ENCODE measurements at regions not wholly inside any gene's neighbourhood (a gene's known extent, or its start where the extent isn't known, plus 50 kb on each side); places are given as distances from the start of the nearest gene placed in this dataset.

DNA sequence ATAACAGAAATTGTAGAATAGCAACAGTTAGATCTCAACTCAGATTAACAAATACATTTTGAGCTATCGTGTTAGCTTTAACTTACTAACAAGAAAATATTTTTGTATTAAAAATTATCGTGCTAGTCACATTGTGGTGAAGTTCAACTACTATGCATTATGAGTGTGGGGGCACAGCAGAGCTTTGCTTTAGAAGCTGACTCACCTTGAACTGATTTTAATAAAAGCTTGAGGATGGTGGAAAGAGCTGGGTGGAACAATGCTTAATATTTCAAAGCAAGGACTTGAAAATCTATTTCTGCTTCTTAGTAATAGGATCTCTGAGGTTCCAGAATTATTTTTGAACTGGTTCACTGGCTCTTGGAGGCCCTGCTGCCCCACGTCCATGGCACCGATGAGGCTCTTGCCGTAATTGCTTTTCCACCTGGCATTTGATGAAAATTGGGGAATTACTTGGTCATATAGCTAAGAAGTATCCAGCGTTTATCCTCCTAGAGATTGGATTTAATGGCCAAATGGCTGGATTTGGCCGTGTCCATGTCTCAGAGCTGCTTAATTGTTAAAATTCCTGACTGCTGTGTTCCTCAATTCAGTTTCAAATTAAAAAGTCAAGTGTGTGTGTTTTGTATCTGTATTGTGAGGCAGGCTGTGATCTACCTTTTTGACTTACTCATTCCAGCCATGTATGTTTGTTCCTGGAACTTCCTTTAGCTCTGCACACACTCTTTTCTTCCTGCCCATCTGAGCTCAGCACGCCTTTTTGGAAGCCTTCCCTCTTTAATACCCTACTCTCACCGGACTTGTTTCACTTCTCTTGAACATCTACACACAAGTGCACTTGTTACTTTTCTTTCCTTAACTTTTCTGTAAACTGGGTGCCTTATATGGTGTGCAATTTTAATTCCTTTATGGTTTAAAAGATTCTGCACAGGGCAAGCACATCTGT lies 66.6 kb upstream of the LIMCH1 start:
- Mint-ChIP-seq H3K9me3 (no peaks in the 10 kb centered on the region), H3K27me3 (no peaks in the 10 kb centered on the region), H3K4me1 (no peaks in the 10 kb centered on the region), H3K27ac (no peak overlapping the region), H3K4me3 (no peak overlapping the region), H3K36me3 (ENCODE audit: low read depth) (no peaks in the 10 kb centered on the region)
- DNase-seq, result no peak
- POLR2A ChIA-PET, result no interaction called here
- CTCF ChIA-PET, result interaction anchor here (0.6 kb wide), 1 partner anchor 7 kb away, joined by 4 read pairs; no protein-coding TSS in a partner anchor

DNA sequence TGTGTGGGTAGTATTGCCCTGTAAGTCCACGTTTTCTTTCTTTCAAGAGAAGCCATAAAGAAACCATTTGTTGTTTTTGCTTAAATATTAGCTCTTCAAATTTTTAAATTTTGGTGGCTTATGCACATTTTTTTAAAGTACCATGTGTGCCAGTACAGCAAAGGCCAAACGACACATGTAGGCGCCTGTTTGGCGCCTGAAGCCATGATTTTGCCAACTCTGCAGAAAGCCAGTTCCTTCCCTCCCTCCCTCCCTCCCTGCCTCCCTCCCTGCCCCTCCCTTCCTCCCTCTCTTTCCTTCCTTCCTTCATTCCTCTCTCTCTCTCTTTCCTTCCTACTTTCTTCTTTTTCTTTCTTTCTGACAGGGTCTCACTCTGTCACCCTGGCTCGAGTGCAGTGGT lies 65.9 kb upstream of the LIMCH1 start:
- no peak for DNase-seq
- Mint-ChIP-seq H3K27me3 (no peaks in the 10 kb centered on the region), H3K9me3 (no peaks in the 10 kb centered on the region), H3K4me3 (no peak overlapping the region), H3K4me1 (no peaks in the 10 kb centered on the region), H3K36me3 (ENCODE audit: low read depth) (no peaks in the 10 kb centered on the region), H3K27ac (no peak overlapping the region)
- ChIA-PET CTCF (interaction anchor here (0.6 kb wide), 1 partner anchor 8 kb away, joined by 4 read pairs; no protein-coding TSS in a partner anchor), POLR2A (no interaction called here)

- no peaks in the 10 kb centered on the region for H3K9me3 Mint-ChIP-seq
- DNase-seq, result no peak
- no peak overlapping the region for H3K4me3 Mint-ChIP-seq
- POLR2A ChIA-PET, result no interaction called here
- no peaks in the 10 kb centered on the region for H3K27me3 Mint-ChIP-seq
- CTCF ChIA-PET, result no interaction called here
- no peaks in the 10 kb centered on the region for H3K4me1 Mint-ChIP-seq
- H3K27ac Mint-ChIP-seq, result no peak overlapping the region
- H3K36me3 Mint-ChIP-seq (ENCODE audit: low read depth), result no peaks in the 10 kb centered on the region
These were observed 64.8 kb upstream of the LIMCH1 start for GRCh38 chr4:41473176-41473575.

GRCh38 chr4:41475402-41475801 lies 62.6 kb upstream of the LIMCH1 start:
- H3K36me3 Mint-ChIP-seq (ENCODE audit: low read depth), result no peaks in the 10 kb centered on the region
- CTCF ChIA-PET, result no interaction called here
- H3K9me3 Mint-ChIP-seq, result no peaks in the 10 kb centered on the region
- DNase-seq, result no peak
- H3K27ac Mint-ChIP-seq, result no peak overlapping the region
- POLR2A ChIA-PET, result no interaction called here
- no peaks in the 10 kb centered on the region for H3K4me1 Mint-ChIP-seq
- H3K27me3 Mint-ChIP-seq, result no peaks in the 10 kb centered on the region
- H3K4me3 Mint-ChIP-seq, result no peak overlapping the region

GRCh38 chr4:41476310-41476885 lies 61.6 kb upstream of the LIMCH1 start:
- ChIA-PET POLR2A (no interaction called here), CTCF (no interaction called here)
- Mint-ChIP-seq H3K27ac (no peak overlapping the region), H3K27me3 (no peaks in the 10 kb centered on the region), H3K4me3 (no peak overlapping the region), H3K4me1 (no peaks in the 10 kb centered on the region), H3K36me3 (ENCODE audit: low read depth) (no peaks in the 10 kb centered on the region), H3K9me3 (no peaks in the 10 kb centered on the region)
- no peak for DNase-seq

DNA sequence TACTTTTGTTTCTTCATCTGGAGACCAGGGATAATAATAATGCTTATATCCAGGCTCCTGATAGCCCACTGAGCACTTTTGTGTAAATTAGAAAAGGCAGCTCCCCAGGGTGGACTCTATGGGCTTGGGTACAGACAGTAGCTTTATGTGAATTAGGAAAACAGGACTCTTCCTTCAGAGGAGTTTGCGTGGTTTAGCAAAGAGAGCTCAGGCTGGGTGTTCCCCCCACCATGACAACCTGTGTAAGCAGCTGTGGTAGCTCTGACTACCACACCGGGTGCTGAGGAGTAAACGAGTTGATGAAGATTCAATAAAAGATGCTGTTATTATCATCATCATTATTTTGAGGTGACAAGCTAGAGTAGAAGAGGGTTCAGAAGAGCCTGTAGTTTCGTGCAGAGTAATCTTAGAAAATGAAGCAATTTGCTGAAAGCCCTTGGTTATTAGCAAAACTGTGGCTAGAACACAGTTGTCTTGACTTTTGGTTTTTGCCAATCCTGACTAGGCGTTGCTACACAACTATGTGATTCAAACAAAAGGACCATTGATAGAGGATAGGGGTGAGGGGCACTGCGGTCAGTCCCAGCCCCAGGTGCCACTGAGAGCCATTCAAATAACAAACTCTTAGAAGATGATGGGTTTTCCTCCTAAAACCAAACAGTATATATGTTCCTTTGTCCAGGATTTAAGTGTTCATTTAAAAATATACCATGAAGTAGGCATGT lies 60.6 kb upstream of the LIMCH1 start:
- Mint-ChIP-seq H3K27me3 (no peaks in the 10 kb centered on the region), H3K4me1 (no peaks in the 10 kb centered on the region), H3K4me3 (no peak overlapping the region), H3K36me3 (ENCODE audit: low read depth) (no peaks in the 10 kb centered on the region), H3K9me3 (no peaks in the 10 kb centered on the region), H3K27ac (no peak overlapping the region)
- ChIA-PET CTCF (no interaction called here), POLR2A (no interaction called here)
- no peak for DNase-seq

GRCh38 chr4:41478518-41478917 lies 59.4 kb upstream of the LIMCH1 start:
- no peak overlapping the region for H3K27ac Mint-ChIP-seq
- no peaks in the 10 kb centered on the region for H3K27me3 Mint-ChIP-seq
- no peaks in the 10 kb centered on the region for H3K4me1 Mint-ChIP-seq
- no peaks in the 10 kb centered on the region for H3K36me3 Mint-ChIP-seq (ENCODE audit: low read depth)
- CTCF ChIA-PET, result no interaction called here
- no peak overlapping the region for H3K4me3 Mint-ChIP-seq
- DNase-seq, result no peak
- no peaks in the 10 kb centered on the region for H3K9me3 Mint-ChIP-seq
- POLR2A ChIA-PET, result no interaction called here

- DNase-seq, result no peak
- H3K27me3 Mint-ChIP-seq, result no peaks in the 10 kb centered on the region
- ChIA-PET CTCF (no interaction called here), POLR2A (no interaction called here)
- H3K36me3 Mint-ChIP-seq (ENCODE audit: low read depth), result no peaks in the 10 kb centered on the region
- no peaks in the 10 kb centered on the region for H3K9me3 Mint-ChIP-seq
- H3K4me1 Mint-ChIP-seq, result no peaks in the 10 kb centered on the region
- H3K4me3 Mint-ChIP-seq, result no peak overlapping the region
- H3K27ac Mint-ChIP-seq, result no peak overlapping the region
These were observed 57.1 kb upstream of the LIMCH1 start for GRCh38 chr4:41480896-41481311.

GRCh38 chr4:41483771-41484170 lies 54.2 kb upstream of the LIMCH1 start:
- H3K36me3 Mint-ChIP-seq (ENCODE audit: low read depth), result no peaks in the 10 kb centered on the region
- ChIA-PET POLR2A (no interaction called here), CTCF (no interaction called here)
- no peaks in the 10 kb centered on the region for H3K9me3 Mint-ChIP-seq
- no peak for DNase-seq
- no peak overlapping the region for H3K27ac Mint-ChIP-seq
- no peaks in the 10 kb centered on the region for H3K4me1 Mint-ChIP-seq
- H3K4me3 Mint-ChIP-seq, result no peak overlapping the region
- no peaks in the 10 kb centered on the region for H3K27me3 Mint-ChIP-seq

DNA sequence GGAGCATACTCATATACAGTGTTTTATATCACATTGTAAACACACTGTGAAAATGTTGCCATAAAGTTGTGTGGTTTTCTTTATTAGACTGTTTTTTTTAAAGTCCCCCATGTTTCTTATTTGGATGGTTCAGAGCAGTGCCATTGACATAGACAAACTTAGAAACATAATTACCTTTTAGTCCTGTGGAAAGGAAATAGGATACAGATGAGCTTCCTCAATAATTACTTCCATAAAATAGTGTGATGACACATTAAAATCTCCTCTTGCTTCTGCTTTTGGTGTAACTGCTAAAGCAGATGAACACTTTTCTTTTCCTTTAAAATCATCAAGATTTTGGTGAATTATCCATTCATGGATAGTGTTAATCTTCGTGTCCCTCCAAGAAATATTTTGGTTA lies 52.9 kb upstream of the LIMCH1 start:
- no peaks in the 10 kb centered on the region for H3K27me3 Mint-ChIP-seq
- H3K4me1 Mint-ChIP-seq, result no peaks in the 10 kb centered on the region
- POLR2A ChIA-PET, result no interaction called here
- H3K4me3 Mint-ChIP-seq, result no peak overlapping the region
- no peak overlapping the region for H3K27ac Mint-ChIP-seq
- no peak for DNase-seq
- no peaks in the 10 kb centered on the region for H3K9me3 Mint-ChIP-seq
- H3K36me3 Mint-ChIP-seq (ENCODE audit: low read depth), result no peaks in the 10 kb centered on the region
- CTCF ChIA-PET, result no interaction called here

DNA sequence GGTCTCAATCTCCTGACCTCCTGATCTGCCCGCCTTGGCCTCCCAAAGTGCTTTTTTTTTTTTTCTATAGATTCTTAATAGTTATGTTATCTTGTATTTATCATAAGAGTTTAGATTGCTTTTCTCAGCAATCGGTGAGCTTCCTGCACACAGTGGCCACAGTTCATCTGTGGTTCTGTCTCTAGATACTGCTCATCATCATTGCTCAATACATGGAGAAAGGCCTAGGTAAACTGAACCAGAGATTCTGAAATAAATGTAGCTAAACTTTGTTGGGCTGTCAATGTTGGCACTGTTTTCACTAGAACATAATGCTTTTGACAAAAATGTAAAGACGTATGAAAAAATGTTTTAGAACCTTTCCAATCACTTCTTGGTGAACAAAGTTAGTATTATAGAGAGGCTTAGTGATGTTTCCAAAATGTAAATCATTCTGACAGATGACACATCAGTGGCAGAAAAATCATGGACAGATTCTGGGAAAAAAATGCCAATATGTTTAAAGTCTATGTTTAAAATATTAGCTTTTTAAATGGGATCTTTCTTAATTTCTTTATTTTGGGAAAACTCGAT lies 50.0 kb upstream of the LIMCH1 start:
- no peaks in the 10 kb centered on the region for H3K9me3 Mint-ChIP-seq
- no peaks in the 10 kb centered on the region for H3K36me3 Mint-ChIP-seq (ENCODE audit: low read depth)
- POLR2A ChIA-PET, result no interaction called here
- H3K4me3 Mint-ChIP-seq, result no peak overlapping the region
- DNase-seq, result no peak
- H3K27ac Mint-ChIP-seq, result no peak overlapping the region
- no peaks in the 10 kb centered on the region for H3K4me1 Mint-ChIP-seq
- H3K27me3 Mint-ChIP-seq, result no peaks in the 10 kb centered on the region
- CTCF ChIA-PET, result no interaction called here
